Activated T-helper 1 cell treated with anti-CD3 and anti-CD28 coated beads, Interleukin-2, amount 50 U/mL, for 16 hours (primary cell): ENCODE measurements at regions not wholly inside any gene's neighbourhood (a gene's known extent, or its start where the extent isn't known, plus 50 kb on each side); places are given as distances from the start of the nearest gene placed in this dataset.
"Not testable (repeated sequence)": the region's sequence is repeated elsewhere in the genome, so short reads cannot be mapped to it uniquely, and the experiment has no call there.

Experiments used
- DNase-seq, 2 donors: peaks; one replicate each; pipeline ENCODE4 v3.0.0-alpha.2; 2020; ENCODE audit warnings: low read depth in 1 of 2, low spot score in 1 of 2

- no peak for DNase-seq
Observed at GRCh38 chr14:65959563-65960024, 526.6 kb upstream of the CCDC196 start.

GRCh38 chr14:65961004-65961403, 525.2 kb upstream of the CCDC196 start:
- peak; percentile 31 to 54 for DNase-seq

- DNase-seq = no peak
Observed at GRCh38 chr14:65962952-65963351, 523.2 kb upstream of the CCDC196 start.

GRCh38 chr14:65964366-65964765, 521.8 kb upstream of the CCDC196 start:
- DNase-seq = no peak

- DNase-seq = no peak
Observed at GRCh38 chr14:65966188-65966587, 520.0 kb upstream of the CCDC196 start.

GRCh38 chr14:65972346-65972870, 513.8 kb upstream of the CCDC196 start:
- no peak for DNase-seq

- no peak for DNase-seq
Observed at GRCh38 chr14:65972891-65973290, 513.3 kb upstream of the CCDC196 start.

- DNase-seq = no peak
Observed at GRCh38 chr14:65975865-65976264, 510.3 kb upstream of the CCDC196 start.

- DNase-seq = no peak
Observed at GRCh38 chr14:65976761-65977404, 509.3 kb upstream of the CCDC196 start.

- DNase-seq = no peak
Observed at GRCh38 chr14:65981192-65981843, 504.9 kb upstream of the CCDC196 start.

- DNase-seq = no peak
Observed at GRCh38 chr14:65986041-65986440, 500.1 kb upstream of the CCDC196 start.

GRCh38 chr14:65989981-65990380, 496.2 kb upstream of the CCDC196 start:
- DNase-seq = no peak

- no peak for DNase-seq
Observed at GRCh38 chr14:65991104-65991503, 495.1 kb upstream of the CCDC196 start.

- DNase-seq = not testable (repeated sequence)
Observed at GRCh38 chr14:65991935-65992334, 494.2 kb upstream of the CCDC196 start.

- no peak for DNase-seq
Observed at GRCh38 chr14:65993103-65993502, 493.1 kb upstream of the CCDC196 start.

- no peak for DNase-seq
Observed at GRCh38 chr14:65993996-65994395, 492.2 kb upstream of the CCDC196 start.

- no peak for DNase-seq
Observed at GRCh38 chr14:65997347-65997746, 488.8 kb upstream of the CCDC196 start.

- DNase-seq = no peak
Observed at GRCh38 chr14:65999865-66000264, 486.3 kb upstream of the CCDC196 start.

- no peak for DNase-seq
Observed at GRCh38 chr14:66000766-66001165, 485.4 kb upstream of the CCDC196 start.

GRCh38 chr14:66001356-66001755, 484.8 kb upstream of the CCDC196 start:
- DNase-seq = no peak

- no peak for DNase-seq
Observed at GRCh38 chr14:66003082-66003730, 483.0 kb upstream of the CCDC196 start.

GRCh38 chr14:66005900-66006434, 480.2 kb upstream of the CCDC196 start:
- no peak for DNase-seq
